AG09309 (cell line): ENCODE measurements at regions not wholly inside any gene's neighbourhood (a gene's known extent, or its start where the extent isn't known, plus 50 kb on each side); places are given as distances from the start of the nearest gene placed in this dataset.
"Not testable (repeated sequence)": the region's sequence is repeated elsewhere in the genome, so short reads cannot be mapped to it uniquely, and the experiment has no call there.

Source experiments
- DNase-seq: peaks from one replicate; pipeline ENCODE4 v3.0.0-alpha.2; 2010; ENCODE audit warnings: low read depth
- H3K4me3 ChIP-seq: 2 replicates; pipeline ENCODE4 v1.5.1; 2011; ENCODE audit warnings: mild to moderate bottlenecking, low read depth, low read length, moderate library complexity; ENCODE audit not compliant: control insufficient read depth
- TF ChIP-seq, protein P1 (sequence below): IDR thresholded peaks from 2 replicates; pipeline ENCODE4 v1.5.1; 2011; ENCODE audit warnings: mild to moderate bottlenecking, low read depth, low read length, inconsistent platforms; ENCODE audit not compliant: insufficient read depth, control insufficient read depth; ENCODE audit errors: missing control alignments

DNA sequence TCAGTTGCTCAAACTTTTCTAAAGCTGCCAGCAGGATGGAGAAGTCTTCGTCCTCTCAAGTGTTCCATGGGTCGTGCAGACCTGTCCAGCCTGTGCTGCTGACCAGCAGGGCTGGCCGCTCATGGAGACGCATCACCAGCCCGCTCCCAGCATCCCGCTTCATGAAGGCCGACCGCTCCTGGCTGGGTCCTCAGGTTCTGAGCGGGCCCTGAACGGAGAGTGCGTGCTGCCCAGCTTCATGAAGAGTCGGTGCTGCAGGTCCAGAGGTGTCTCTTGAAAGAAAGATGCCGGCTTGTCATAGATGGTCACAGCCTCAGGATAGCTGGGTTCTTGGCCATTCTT lies 75.8 kb upstream of the KCNAB1 start:
- DNase-seq: no peak
- TF ChIP-seq, protein P1, sequence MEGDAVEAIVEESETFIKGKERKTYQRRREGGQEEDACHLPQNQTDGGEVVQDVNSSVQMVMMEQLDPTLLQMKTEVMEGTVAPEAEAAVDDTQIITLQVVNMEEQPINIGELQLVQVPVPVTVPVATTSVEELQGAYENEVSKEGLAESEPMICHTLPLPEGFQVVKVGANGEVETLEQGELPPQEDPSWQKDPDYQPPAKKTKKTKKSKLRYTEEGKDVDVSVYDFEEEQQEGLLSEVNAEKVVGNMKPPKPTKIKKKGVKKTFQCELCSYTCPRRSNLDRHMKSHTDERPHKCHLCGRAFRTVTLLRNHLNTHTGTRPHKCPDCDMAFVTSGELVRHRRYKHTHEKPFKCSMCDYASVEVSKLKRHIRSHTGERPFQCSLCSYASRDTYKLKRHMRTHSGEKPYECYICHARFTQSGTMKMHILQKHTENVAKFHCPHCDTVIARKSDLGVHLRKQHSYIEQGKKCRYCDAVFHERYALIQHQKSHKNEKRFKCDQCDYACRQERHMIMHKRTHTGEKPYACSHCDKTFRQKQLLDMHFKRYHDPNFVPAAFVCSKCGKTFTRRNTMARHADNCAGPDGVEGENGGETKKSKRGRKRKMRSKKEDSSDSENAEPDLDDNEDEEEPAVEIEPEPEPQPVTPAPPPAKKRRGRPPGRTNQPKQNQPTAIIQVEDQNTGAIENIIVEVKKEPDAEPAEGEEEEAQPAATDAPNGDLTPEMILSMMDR: no peak
- H3K4me3 ChIP-seq: no peak overlapping the region

DNA sequence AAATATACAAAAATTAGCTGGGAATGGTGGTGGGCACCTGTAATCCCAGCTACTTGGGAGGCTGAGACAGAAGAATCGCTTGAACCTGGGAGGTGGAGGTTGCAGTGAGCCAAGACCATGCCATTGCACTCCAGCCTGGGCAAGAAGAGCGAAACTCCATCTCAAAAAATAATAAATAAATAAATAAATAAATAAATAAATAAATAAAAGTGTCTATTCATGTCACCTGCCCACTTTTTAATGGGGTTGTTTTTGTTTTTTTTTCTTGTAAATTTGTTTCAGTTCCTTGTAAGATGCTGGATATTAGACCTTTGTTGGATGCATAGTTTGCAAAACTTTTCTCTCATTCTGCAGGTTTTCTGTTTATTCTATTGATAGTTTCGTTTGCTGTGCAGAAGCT lies 71.9 kb upstream of the KCNAB1 start:
- H3K4me3 ChIP-seq, DNase-seq: not testable (repeated sequence)

DNA sequence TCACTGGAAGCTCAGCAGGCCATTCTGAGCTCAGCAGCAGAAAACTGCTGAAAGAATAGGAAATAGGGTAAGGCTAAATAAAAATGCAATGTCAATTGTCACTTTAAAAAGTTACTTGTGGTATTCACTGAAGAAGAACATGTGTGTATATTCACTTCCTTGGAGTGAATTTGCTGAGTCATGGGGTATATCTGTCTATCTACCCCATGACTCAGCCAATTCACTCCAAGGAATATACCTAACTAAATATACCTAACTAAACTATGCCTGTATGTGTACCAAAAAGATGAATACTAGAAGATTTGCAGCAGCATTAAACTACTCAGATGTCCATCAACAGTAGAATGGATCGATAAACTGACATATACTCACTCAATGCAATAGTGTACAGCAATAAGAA lies 69.5 kb upstream of the KCNAB1 start:
- DNase-seq: no peak
- TF ChIP-seq, protein P1: no peak
- no peak overlapping the region for H3K4me3 ChIP-seq

DNA sequence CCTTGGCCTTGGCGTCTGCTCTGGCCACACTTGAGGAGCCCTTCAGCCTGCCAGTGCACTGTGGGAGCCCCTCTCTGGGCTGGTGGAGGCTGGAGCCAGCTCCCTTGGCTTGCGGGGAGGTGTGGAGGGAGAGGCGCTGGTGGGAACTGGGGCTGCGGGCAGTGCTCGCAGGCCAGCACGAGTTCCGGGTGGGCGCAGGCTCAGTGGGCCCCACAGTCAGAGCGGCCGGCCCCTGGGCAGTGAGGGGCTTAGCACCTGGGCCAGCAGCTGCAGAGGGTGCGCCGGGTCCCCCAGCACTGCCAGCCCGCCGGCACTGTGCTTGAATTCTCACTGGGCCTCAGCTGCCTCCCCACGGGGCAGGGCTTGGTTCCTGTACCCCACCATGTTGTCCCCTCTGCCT lies 68.7 kb upstream of the KCNAB1 start:
- TF ChIP-seq, protein P1: no peak
- no peak overlapping the region for H3K4me3 ChIP-seq

DNA sequence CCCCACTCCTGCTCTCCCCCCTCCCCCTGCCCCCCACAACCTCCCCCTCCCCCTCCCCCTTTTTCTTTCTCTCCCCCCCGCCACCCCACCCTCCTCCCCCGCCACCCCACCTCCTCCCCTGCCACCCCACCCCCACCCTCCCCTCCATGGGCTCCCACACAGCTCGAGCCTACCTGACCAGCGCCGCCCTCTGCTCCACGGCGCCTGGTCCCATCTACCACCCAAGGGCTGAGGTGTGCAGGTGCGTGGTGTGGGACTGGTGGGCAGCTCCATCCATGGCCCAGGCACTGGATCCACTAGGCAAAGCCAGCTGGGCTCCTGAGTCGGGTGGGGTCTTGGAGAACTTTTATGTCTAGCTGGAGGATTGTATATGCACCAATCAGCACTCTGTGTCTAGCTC lies 68.3 kb upstream of the KCNAB1 start:
- no peak overlapping the region for H3K4me3 ChIP-seq
- no peak for DNase-seq
- TF ChIP-seq, protein P1: no peak

More for the DNA sequence above, 68.7 kb upstream of the KCNAB1 start:
- DNase-seq: no peak

- H3K4me3 ChIP-seq: no peak overlapping the region
- TF ChIP-seq, protein P1: no peak
- no peak for DNase-seq
Measured at GRCh38 chr3:156059950-156060501, 60.4 kb upstream of the KCNAB1 start.

DNA sequence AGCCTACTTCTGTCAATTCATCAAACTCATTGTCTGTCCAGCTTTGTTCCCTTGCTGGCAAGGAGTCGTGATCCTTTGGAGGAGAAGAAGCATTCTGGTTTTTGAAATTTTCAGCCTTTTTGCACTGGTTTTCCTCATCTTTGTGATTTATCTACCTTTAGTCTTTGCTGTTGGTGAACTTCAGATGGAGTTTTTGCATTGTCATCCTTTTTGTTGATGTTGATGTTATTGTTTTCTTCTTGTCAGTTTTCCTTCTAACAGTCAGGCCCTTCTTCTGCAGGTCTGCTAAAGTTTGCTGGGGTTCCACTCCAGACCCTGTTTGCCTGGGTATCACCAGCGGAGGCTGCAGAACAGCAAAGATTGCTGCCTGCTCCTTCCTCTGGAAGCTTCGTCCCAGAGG lies 52.2 kb upstream of the KCNAB1 start:
- not testable (repeated sequence) for H3K4me3 ChIP-seq, DNase-seq

GRCh38 chr3:156070028-156070427 lies 50.4 kb upstream of the KCNAB1 start:
- TF ChIP-seq, protein P1: no peak
- no peak for DNase-seq
- no peak overlapping the region for H3K4me3 ChIP-seq
